GM21825 (cell line): ENCODE measurements at regions not wholly inside any gene's neighbourhood (a gene's known extent, or its start where the extent isn't known, plus 50 kb on each side); places are given as distances from the start of the nearest gene placed in this dataset.
"Not testable (repeated sequence)": the region's sequence is repeated elsewhere in the genome, so short reads cannot be mapped to it uniquely, and the experiment has no call there.

ENCODE experiments used
- ATAC-seq: cut with Tn5 transposase; IDR thresholded peaks from one replicate; pipeline ENCODE4 v1.9.1; 2021; ENCODE audit warnings: mild to moderate bottlenecking, moderate library complexity; ENCODE audit not compliant: unreplicated experiment

GRCh38 chr5:126124706-126125345 is 298.4 kb upstream of the GRAMD2B start:
- ATAC-seq = no peak

GRCh38 chr5:126125407-126125806 is 297.8 kb upstream of the GRAMD2B start:
- ATAC-seq = no peak

- ATAC-seq = no peak
Measured at GRCh38 chr5:126126574-126126973, 296.6 kb upstream of the GRAMD2B start.

GRCh38 chr5:126127371-126127770 is 295.8 kb upstream of the GRAMD2B start:
- ATAC-seq = not testable (repeated sequence)

- ATAC-seq = no peak
Measured at GRCh38 chr5:126129431-126129830, 293.8 kb upstream of the GRAMD2B start.

- no peak for ATAC-seq
Measured at GRCh38 chr5:126133424-126133823, 289.8 kb upstream of the GRAMD2B start.

GRCh38 chr5:126137891-126138280 is 285.3 kb upstream of the GRAMD2B start:
- ATAC-seq = no peak

GRCh38 chr5:126138281-126138931 is 284.8 kb upstream of the GRAMD2B start:
- no peak for ATAC-seq

- ATAC-seq = no peak
Measured at GRCh38 chr5:126139086-126139485, 284.1 kb upstream of the GRAMD2B start.

GRCh38 chr5:126139773-126140172 is 283.4 kb upstream of the GRAMD2B start:
- ATAC-seq = no peak

GRCh38 chr5:126143622-126144021 is 279.6 kb upstream of the GRAMD2B start:
- ATAC-seq = no peak

- not testable (repeated sequence) for ATAC-seq
Measured at GRCh38 chr5:126150319-126150718, 272.9 kb upstream of the GRAMD2B start.

- ATAC-seq = not testable (repeated sequence)
Measured at GRCh38 chr5:126155298-126155697, 267.9 kb upstream of the GRAMD2B start.

GRCh38 chr5:126166368-126166767 is 256.8 kb upstream of the GRAMD2B start:
- ATAC-seq = no peak

- no peak for ATAC-seq
Measured at GRCh38 chr5:126168785-126169184, 254.4 kb upstream of the GRAMD2B start.

- no peak for ATAC-seq
Measured at GRCh38 chr5:126171916-126172315, 251.3 kb upstream of the GRAMD2B start.

- ATAC-seq = no peak
Measured at GRCh38 chr5:126172812-126173211, 250.4 kb upstream of the GRAMD2B start.

- ATAC-seq = no peak
Measured at GRCh38 chr5:126178521-126178920, 244.7 kb upstream of the GRAMD2B start.

GRCh38 chr5:126182971-126183695 is 240.1 kb upstream of the GRAMD2B start:
- ATAC-seq = no peak

- no peak for ATAC-seq
Measured at GRCh38 chr5:126184474-126184873, 238.7 kb upstream of the GRAMD2B start.

- no peak for ATAC-seq
Measured at GRCh38 chr5:126186210-126186609, 237.0 kb upstream of the GRAMD2B start.

- no peak for ATAC-seq
Measured at GRCh38 chr5:126188804-126189203, 234.4 kb upstream of the GRAMD2B start.
